ENCODE measurements at regions not wholly inside any gene's neighbourhood (a gene's known extent, or its start where the extent isn't known, plus 50 kb on each side); places are given as distances from the start of the nearest gene placed in this dataset.

- H3K9me3 ChIP-seq (ENCODE audit: control insufficient read depth, insufficient read depth, low read length): no peaks in the 10 kb centered on the region
- no peaks in the 10 kb centered on the region for H3K36me3 ChIP-seq (ENCODE audit: control insufficient read depth, insufficient read depth, low read length)
- no peaks in the 10 kb centered on the region; the same call in 1 of the 2 replicates for H3K4me1 ChIP-seq (ENCODE audit: control insufficient read depth, insufficient read depth, low read length)
- H3K4me3 ChIP-seq (ENCODE audit: low read length): no peak overlapping the region
- DNase-seq (ENCODE audit: low read depth, low spot score): no peak
- H3K27me3 ChIP-seq (ENCODE audit: control insufficient read depth, insufficient read depth, low read length): peaks cover 26% of the 10 kb centered on the region
- no peak overlapping the region for H3K27ac ChIP-seq (ENCODE audit: low read length)
- WGBS (ENCODE audit: insufficient coverage, insufficient read length): no CpG with 5 or more reads among the region's 3 CpGs
Measured at GRCh38 chr18:22344908-22345670, 72.6 kb downstream of the CTAGE1 start.

- Histone ChIP-seq H3K27ac (ENCODE audit: low read length) (no peak overlapping the region), H3K4me1 (ENCODE audit: control insufficient read depth, insufficient read depth, low read length) (no peaks in the 10 kb centered on the region; the same call in 1 of the 2 replicates), H3K36me3 (ENCODE audit: control insufficient read depth, insufficient read depth, low read length) (no peaks in the 10 kb centered on the region), H3K27me3 (ENCODE audit: control insufficient read depth, insufficient read depth, low read length) (peaks cover 19% of the 10 kb centered on the region), H3K4me3 (ENCODE audit: low read length) (no peak overlapping the region), H3K9me3 (ENCODE audit: control insufficient read depth, insufficient read depth, low read length) (no peaks in the 10 kb centered on the region)
- no peak for DNase-seq (ENCODE audit: low read depth, low spot score)
- WGBS (ENCODE audit: insufficient coverage, insufficient read length): no CpG with 5 or more reads among the region's 1 CpG
Measured at GRCh38 chr18:22344445-22344844, 73.3 kb downstream of the CTAGE1 start.

DNA sequence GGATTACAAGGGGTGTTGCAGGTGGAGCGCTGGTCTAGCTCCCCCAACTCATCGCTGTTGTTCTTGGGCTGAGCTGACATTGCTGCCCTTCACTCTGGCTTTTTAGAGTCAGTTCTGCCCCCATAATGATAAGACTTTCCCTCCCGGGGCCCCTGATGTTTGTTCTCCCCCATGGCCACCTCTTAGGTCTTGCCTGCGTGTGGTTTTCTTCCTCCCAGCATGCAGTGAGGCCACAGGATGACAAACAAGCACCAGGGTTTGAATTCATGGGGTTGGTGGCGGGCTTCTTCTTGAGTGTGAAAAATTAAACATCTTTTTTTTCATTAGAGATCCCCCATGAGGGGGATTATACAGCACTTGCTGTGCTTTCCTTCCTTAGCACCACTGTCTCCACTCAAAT, 74.1 kb downstream of the CTAGE1 start:
- WGBS (ENCODE audit: insufficient coverage, insufficient read length): no CpG with 5 or more reads among the region's 5 CpGs
- DNase-seq (ENCODE audit: low read depth, low spot score): no peak
- Histone ChIP-seq H3K27me3 (ENCODE audit: control insufficient read depth, insufficient read depth, low read length) (peaks cover 13% of the 10 kb centered on the region; the same call in 1 of the 2 replicates), H3K4me3 (ENCODE audit: low read length) (no peak overlapping the region), H3K27ac (ENCODE audit: low read length) (no peak overlapping the region), H3K4me1 (ENCODE audit: control insufficient read depth, insufficient read depth, low read length) (no peaks in the 10 kb centered on the region; the same call in 1 of the 2 replicates), H3K36me3 (ENCODE audit: control insufficient read depth, insufficient read depth, low read length) (no peaks in the 10 kb centered on the region), H3K9me3 (ENCODE audit: control insufficient read depth, insufficient read depth, low read length) (no peaks in the 10 kb centered on the region)

DNA sequence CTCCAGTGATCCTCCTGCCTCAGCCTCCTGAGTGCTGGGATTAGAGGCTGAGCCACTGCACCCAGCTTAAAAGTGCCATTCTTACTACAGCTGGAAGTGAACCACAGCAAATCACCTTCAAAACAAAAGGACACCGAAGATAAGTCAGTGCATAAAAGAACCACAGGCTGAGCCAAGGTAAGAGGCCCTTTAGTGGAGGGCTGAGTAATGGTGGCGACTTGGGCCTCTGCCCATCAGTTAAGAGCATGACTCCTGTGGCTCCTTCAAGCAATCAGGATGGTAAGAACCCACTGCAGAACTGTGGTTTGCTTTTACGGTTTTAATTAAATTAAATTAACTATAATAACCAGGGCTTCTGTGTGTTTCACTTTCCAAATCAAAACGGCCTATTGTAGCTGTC, 75.1 kb downstream of the CTAGE1 start:
- Histone ChIP-seq H3K9me3 (ENCODE audit: control insufficient read depth, insufficient read depth, low read length) (no peaks in the 10 kb centered on the region), H3K27ac (ENCODE audit: low read length) (no peak overlapping the region), H3K27me3 (ENCODE audit: control insufficient read depth, insufficient read depth, low read length) (peaks cover 8% of the 10 kb centered on the region; the same call in 1 of the 2 replicates), H3K4me3 (ENCODE audit: low read length) (no peak overlapping the region), H3K36me3 (ENCODE audit: control insufficient read depth, insufficient read depth, low read length) (no peaks in the 10 kb centered on the region), H3K4me1 (ENCODE audit: control insufficient read depth, insufficient read depth, low read length) (no peaks in the 10 kb centered on the region; the same call in 1 of the 2 replicates)
- no peak for DNase-seq (ENCODE audit: low read depth, low spot score)
- WGBS (ENCODE audit: insufficient coverage, insufficient read length): no CpG with 5 or more reads among the region's 4 CpGs

DNA sequence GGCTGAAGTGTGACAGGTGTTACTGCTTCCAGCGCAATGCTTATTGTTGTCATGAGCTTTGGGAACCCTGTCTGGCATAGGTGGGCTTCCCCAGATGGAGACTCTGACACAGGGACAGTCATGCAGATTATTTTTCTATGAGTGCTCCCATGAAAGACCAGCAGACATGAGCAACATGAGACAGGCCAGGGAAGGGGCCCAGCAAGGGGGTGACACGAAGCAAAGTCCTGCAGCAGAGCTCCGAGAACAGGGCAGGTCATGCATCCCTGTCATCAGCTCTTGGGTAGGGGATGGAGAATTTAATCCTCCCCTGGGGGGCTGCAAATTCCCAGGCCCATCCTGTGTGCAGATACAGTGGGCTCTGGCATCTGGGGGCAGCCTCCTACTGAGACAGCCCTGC, 77.4 kb downstream of the CTAGE1 start:
- no peak for DNase-seq (ENCODE audit: low read depth, low spot score)
- Histone ChIP-seq H3K27ac (ENCODE audit: low read length) (no peak overlapping the region), H3K4me1 (ENCODE audit: control insufficient read depth, insufficient read depth, low read length) (no peaks in the 10 kb centered on the region; the same call in 1 of the 2 replicates), H3K9me3 (ENCODE audit: control insufficient read depth, insufficient read depth, low read length) (no peaks in the 10 kb centered on the region), H3K4me3 (ENCODE audit: low read length) (no peak overlapping the region), H3K36me3 (ENCODE audit: control insufficient read depth, insufficient read depth, low read length) (no peaks in the 10 kb centered on the region), H3K27me3 (ENCODE audit: control insufficient read depth, insufficient read depth, low read length) (no peaks in the 10 kb centered on the region)
- no CpG with 5 or more reads among the region's 3 CpGs for WGBS (ENCODE audit: insufficient coverage, insufficient read length)

- Histone ChIP-seq H3K4me3 (ENCODE audit: low read length) (no peak overlapping the region), H3K4me1 (ENCODE audit: control insufficient read depth, insufficient read depth, low read length) (no peaks in the 10 kb centered on the region; the same call in 1 of the 2 replicates), H3K27ac (ENCODE audit: low read length) (no peak overlapping the region), H3K9me3 (ENCODE audit: control insufficient read depth, insufficient read depth, low read length) (no peaks in the 10 kb centered on the region), H3K27me3 (ENCODE audit: control insufficient read depth, insufficient read depth, low read length) (no peaks in the 10 kb centered on the region), H3K36me3 (ENCODE audit: control insufficient read depth, insufficient read depth, low read length) (no peaks in the 10 kb centered on the region)
- DNase-seq (ENCODE audit: low read depth, low spot score): no peak
- WGBS (ENCODE audit: insufficient coverage, insufficient read length): no CpG with 5 or more reads among the region's 4 CpGs
Measured at GRCh38 chr18:22339913-22340312, 77.8 kb downstream of the CTAGE1 start.

DNA sequence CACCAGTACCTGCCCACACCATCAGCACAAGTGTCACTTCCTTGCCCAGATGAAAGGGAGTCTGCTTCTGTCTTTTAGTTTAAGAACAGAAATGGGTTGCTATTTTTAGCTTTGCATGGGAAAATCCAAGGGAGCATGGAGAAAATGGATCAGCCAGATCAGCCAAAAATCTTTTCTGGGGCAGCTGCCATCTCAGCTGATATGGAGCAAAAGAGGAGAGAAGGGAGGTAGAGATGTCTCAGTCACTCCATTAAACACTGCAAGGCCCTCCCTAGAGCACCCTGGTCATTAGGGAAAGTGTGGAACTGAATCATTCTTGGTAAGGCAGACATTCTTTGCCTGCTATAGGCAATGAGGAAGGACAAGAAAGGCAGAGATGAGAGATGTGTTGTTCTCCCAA, 79.9 kb downstream of the CTAGE1 start:
- Histone ChIP-seq H3K27ac (ENCODE audit: low read length) (no peak overlapping the region), H3K27me3 (ENCODE audit: control insufficient read depth, insufficient read depth, low read length) (no peaks in the 10 kb centered on the region), H3K4me1 (ENCODE audit: control insufficient read depth, insufficient read depth, low read length) (no peaks in the 10 kb centered on the region; the same call in 1 of the 2 replicates), H3K36me3 (ENCODE audit: control insufficient read depth, insufficient read depth, low read length) (no peaks in the 10 kb centered on the region), H3K4me3 (ENCODE audit: low read length) (no peak overlapping the region), H3K9me3 (ENCODE audit: control insufficient read depth, insufficient read depth, low read length) (no peaks in the 10 kb centered on the region)
- no peak for DNase-seq (ENCODE audit: low read depth, low spot score)

- H3K4me3 ChIP-seq (ENCODE audit: low read length): no peak overlapping the region
- no peaks in the 10 kb centered on the region for H3K9me3 ChIP-seq (ENCODE audit: control insufficient read depth, insufficient read depth, low read length)
- WGBS (ENCODE audit: insufficient coverage, insufficient read length): no CpG with 5 or more reads among the region's 3 CpGs
- H3K36me3 ChIP-seq (ENCODE audit: control insufficient read depth, insufficient read depth, low read length): no peaks in the 10 kb centered on the region
- H3K27ac ChIP-seq (ENCODE audit: low read length): no peak overlapping the region
- no peaks in the 10 kb centered on the region for H3K27me3 ChIP-seq (ENCODE audit: control insufficient read depth, insufficient read depth, low read length)
- DNase-seq (ENCODE audit: low read depth, low spot score): no peak
- no peaks in the 10 kb centered on the region; the same call in 1 of the 2 replicates for H3K4me1 ChIP-seq (ENCODE audit: control insufficient read depth, insufficient read depth, low read length)
Measured at GRCh38 chr18:22337306-22337705, 80.4 kb downstream of the CTAGE1 start.

- Histone ChIP-seq H3K9me3 (ENCODE audit: control insufficient read depth, insufficient read depth, low read length) (no peaks in the 10 kb centered on the region), H3K27me3 (ENCODE audit: control insufficient read depth, insufficient read depth, low read length) (peaks cover 2% of the 10 kb centered on the region; the same call in 1 of the 2 replicates), H3K4me3 (ENCODE audit: low read length) (no peak overlapping the region), H3K36me3 (ENCODE audit: control insufficient read depth, insufficient read depth, low read length) (no peaks in the 10 kb centered on the region), H3K4me1 (ENCODE audit: control insufficient read depth, insufficient read depth, low read length) (no peaks in the 10 kb centered on the region; the same call in 1 of the 2 replicates), H3K27ac (ENCODE audit: low read length) (no peak overlapping the region)
- no CpG with 5 or more reads among the region's 4 CpGs for WGBS (ENCODE audit: insufficient coverage, insufficient read length)
- no peak for DNase-seq (ENCODE audit: low read depth, low spot score)
Measured at GRCh38 chr18:22336406-22336805, 81.3 kb downstream of the CTAGE1 start.

GRCh38 chr18:22335731-22336198, 82.0 kb downstream of the CTAGE1 start:
- no peak overlapping the region for H3K4me3 ChIP-seq (ENCODE audit: low read length)
- no peaks in the 10 kb centered on the region for H3K9me3 ChIP-seq (ENCODE audit: control insufficient read depth, insufficient read depth, low read length)
- H3K36me3 ChIP-seq (ENCODE audit: control insufficient read depth, insufficient read depth, low read length): no peaks in the 10 kb centered on the region
- peaks cover 2% of the 10 kb centered on the region; the same call in 1 of the 2 replicates for H3K27me3 ChIP-seq (ENCODE audit: control insufficient read depth, insufficient read depth, low read length)
- WGBS (ENCODE audit: insufficient coverage, insufficient read length): no CpG with 5 or more reads among the region's 15 CpGs
- no peaks in the 10 kb centered on the region; the same call in 1 of the 2 replicates for H3K4me1 ChIP-seq (ENCODE audit: control insufficient read depth, insufficient read depth, low read length)
- no peak overlapping the region for H3K27ac ChIP-seq (ENCODE audit: low read length)
- DNase-seq (ENCODE audit: low read depth, low spot score): no peak

- Histone ChIP-seq H3K9me3 (ENCODE audit: control insufficient read depth, insufficient read depth, low read length) (no peaks in the 10 kb centered on the region), H3K27me3 (ENCODE audit: control insufficient read depth, insufficient read depth, low read length) (peaks cover 2% of the 10 kb centered on the region)
- no CpG with 5 or more reads among the region's 5 CpGs for WGBS (ENCODE audit: insufficient coverage, insufficient read length)
Measured at GRCh38 chr18:22334567-22334966, 83.1 kb downstream of the CTAGE1 start.

More at GRCh38 chr18:22334567-22334966, 83.1 kb downstream of the CTAGE1 start:
- Histone ChIP-seq H3K4me3 (ENCODE audit: low read length) (no peak overlapping the region), H3K4me1 (ENCODE audit: control insufficient read depth, insufficient read depth, low read length) (no peaks in the 10 kb centered on the region; the same call in none of the 2 replicates), H3K36me3 (ENCODE audit: control insufficient read depth, insufficient read depth, low read length) (no peaks in the 10 kb centered on the region), H3K27ac (ENCODE audit: low read length) (no peak overlapping the region)
- no peak for DNase-seq (ENCODE audit: low read depth, low spot score)
